WTC11 (cell line): ENCODE measurements at regions not wholly inside any gene's neighbourhood (a gene's known extent, or its start where the extent isn't known, plus 50 kb on each side); places are given as distances from the start of the nearest gene placed in this dataset.

Experiments
- ATAC-seq: fragments of 200-7000 bp; cut with Tn5 transposase; 2 replicates; pipeline ENCODE4 v1.10.0; 2021; ENCODE audit warnings: mild to moderate bottlenecking, moderate library complexity
- CTCF ChIA-PET: fragments of 300-600 bp; sonication (Branson Sonifier 250); formaldehyde crosslinking; loops from one replicate; lab custom pipeline; 2021; ENCODE audit warnings: antibody characterized with exemption; lab: Charles Lee
- POLR2A ChIA-PET: fragments of 350-600 bp; sonication (Branson Sonifier 250); formaldehyde crosslinking; loops from one replicate; lab custom pipeline; 2021; ENCODE audit warnings: antibody characterized with exemption; lab: Charles Lee
- DNase-seq: peaks from one replicate; pipeline ENCODE4 v3.0.0; 2021; ENCODE audit warnings: low spot score
- H3K27ac Mint-ChIP-seq: 2 replicates; pipeline ENCODE4 v1.8.0; 2021; ENCODE audit warnings: mixed read lengths
- H3K27me3 Mint-ChIP-seq: 2 replicates; pipeline ENCODE4 v1.8.0; 2021; ENCODE audit warnings: low read depth, mild to moderate bottlenecking, moderate library complexity, mixed read lengths
- H3K36me3 Mint-ChIP-seq: 2 replicates; pipeline ENCODE4 v1.8.0; 2021; ENCODE audit warnings: mixed read lengths
- H3K4me1 Mint-ChIP-seq: 2 replicates; pipeline ENCODE4 v1.8.0; 2022; ENCODE audit warnings: mixed read lengths
- H3K4me3 Mint-ChIP-seq: 2 replicates; pipeline ENCODE4 v1.8.0; 2021; ENCODE audit warnings: mild to moderate bottlenecking, moderate library complexity, mixed read lengths
- H3K9me3 Mint-ChIP-seq: 2 replicates; pipeline ENCODE4 v1.8.0; 2021; ENCODE audit warnings: mixed read lengths
- AFF4 ChIP-seq: sonication (generic); formaldehyde crosslinking; IDR thresholded peaks from 2 replicates; pipeline ENCODE4 v1.8.1; 2023; ENCODE audit warnings: mild to moderate bottlenecking, missing genetic modification reagents, borderline replicate concordance
- ATF2 ChIP-seq: sonication (generic); formaldehyde crosslinking; IDR thresholded peaks from 2 replicates; pipeline ENCODE4 v1.8.1; 2022; ENCODE audit warnings: low read depth, missing genetic modification reagents, borderline replicate concordance
- GTF2I ChIP-seq: fragments of 250-450 bp; sonication (Bioruptor Pico); conservative IDR thresholded peaks from 2 replicates; pipeline ENCODE4 v1.4.0; 2021; ENCODE audit warnings: mild to moderate bottlenecking
- HMGA2 ChIP-seq: fragments of 250-450 bp; sonication (Bioruptor Pico); IDR thresholded peaks from 2 replicates; pipeline ENCODE4 v1.4.0; 2021; ENCODE audit warnings: mild to moderate bottlenecking, moderate library complexity
- HMGXB4 ChIP-seq: sonication (generic); formaldehyde crosslinking; IDR thresholded peaks from 2 replicates; pipeline ENCODE4 v1.8.1; 2023; ENCODE audit warnings: mild to moderate bottlenecking, moderate library complexity, missing genetic modification reagents
- IRF2 ChIP-seq: sonication (generic); formaldehyde crosslinking; IDR thresholded peaks from 2 replicates; pipeline ENCODE4 v1.8.0; 2022; ENCODE audit warnings: low read depth, missing genetic modification reagents, borderline replicate concordance
- JUN ChIP-seq: sonication (generic); formaldehyde crosslinking; IDR thresholded peaks from 2 replicates; pipeline ENCODE4 v1.8.0; 2023; ENCODE audit warnings: mild to moderate bottlenecking, missing genetic modification reagents
- NFYB ChIP-seq: sonication (generic); formaldehyde crosslinking; conservative IDR thresholded peaks from 2 replicates; pipeline ENCODE4 v1.8.0; 2022; ENCODE audit warnings: low read depth, missing genetic modification reagents
- NR3C1 ChIP-seq: sonication (generic); formaldehyde crosslinking; conservative IDR thresholded peaks from 2 replicates; pipeline ENCODE4 v1.8.1; 2023; ENCODE audit warnings: low read depth, mild to moderate bottlenecking, missing genetic modification reagents
- SMAD3 ChIP-seq: sonication (generic); formaldehyde crosslinking; IDR thresholded peaks from 2 replicates; pipeline ENCODE4 v1.8.0; 2022; ENCODE audit warnings: missing genetic modification reagents, mild to moderate bottlenecking, borderline replicate concordance
- SOX15 ChIP-seq: fragments of 250-450 bp; sonication (Bioruptor Pico); IDR thresholded peaks from 2 replicates; pipeline ENCODE4 v1.9.0; 2021; ENCODE audit warnings: mild to moderate bottlenecking
- TEAD4 ChIP-seq: sonication (generic); formaldehyde crosslinking; IDR thresholded peaks from 2 replicates; pipeline ENCODE4 v1.8.0; 2022; ENCODE audit warnings: mild to moderate bottlenecking, missing genetic modification reagents
- TP53 ChIP-seq: sonication (generic); formaldehyde crosslinking; IDR thresholded peaks from 2 replicates; pipeline ENCODE4 v1.8.1; 2023; ENCODE audit warnings: mild to moderate bottlenecking, missing genetic modification reagents
- ZNF121 ChIP-seq: sonication (generic); formaldehyde crosslinking; IDR thresholded peaks from 2 replicates; pipeline ENCODE4 v1.8.0; 2023; ENCODE audit warnings: missing genetic modification reagents
- ZNF219 ChIP-seq: sonication (generic); formaldehyde crosslinking; IDR thresholded peaks from 2 replicates; pipeline ENCODE4 v1.8.0; 2023; ENCODE audit warnings: missing genetic modification reagents, mild to moderate bottlenecking, borderline replicate concordance
- ZNF423 ChIP-seq: fragments of 250-450 bp; sonication (Bioruptor Pico); IDR thresholded peaks from 2 replicates; pipeline ENCODE4 v2.1.2; 2022; ENCODE audit warnings: mild to moderate bottlenecking, moderate library complexity
- TF ChIP-seq, protein P1 (sequence below): sonication (generic); formaldehyde crosslinking; conservative IDR thresholded peaks from 2 replicates; pipeline ENCODE4 v1.8.1; 2023; ENCODE audit warnings: mild to moderate bottlenecking, low read depth, missing genetic modification reagents, moderate library complexity
- TF ChIP-seq, protein P2 (sequence below): sonication (generic); formaldehyde crosslinking; IDR thresholded peaks from 2 replicates; pipeline ENCODE4 v1.8.1; 2023; ENCODE audit warnings: mild to moderate bottlenecking, missing genetic modification reagents
- TF ChIP-seq, protein P3 (sequence below): sonication (generic); formaldehyde crosslinking; IDR thresholded peaks from 2 replicates; pipeline ENCODE4 v1.8.0; 2023; ENCODE audit warnings: missing genetic modification reagents, mild to moderate bottlenecking, borderline replicate concordance

- TF ChIP-seq, protein P1, sequence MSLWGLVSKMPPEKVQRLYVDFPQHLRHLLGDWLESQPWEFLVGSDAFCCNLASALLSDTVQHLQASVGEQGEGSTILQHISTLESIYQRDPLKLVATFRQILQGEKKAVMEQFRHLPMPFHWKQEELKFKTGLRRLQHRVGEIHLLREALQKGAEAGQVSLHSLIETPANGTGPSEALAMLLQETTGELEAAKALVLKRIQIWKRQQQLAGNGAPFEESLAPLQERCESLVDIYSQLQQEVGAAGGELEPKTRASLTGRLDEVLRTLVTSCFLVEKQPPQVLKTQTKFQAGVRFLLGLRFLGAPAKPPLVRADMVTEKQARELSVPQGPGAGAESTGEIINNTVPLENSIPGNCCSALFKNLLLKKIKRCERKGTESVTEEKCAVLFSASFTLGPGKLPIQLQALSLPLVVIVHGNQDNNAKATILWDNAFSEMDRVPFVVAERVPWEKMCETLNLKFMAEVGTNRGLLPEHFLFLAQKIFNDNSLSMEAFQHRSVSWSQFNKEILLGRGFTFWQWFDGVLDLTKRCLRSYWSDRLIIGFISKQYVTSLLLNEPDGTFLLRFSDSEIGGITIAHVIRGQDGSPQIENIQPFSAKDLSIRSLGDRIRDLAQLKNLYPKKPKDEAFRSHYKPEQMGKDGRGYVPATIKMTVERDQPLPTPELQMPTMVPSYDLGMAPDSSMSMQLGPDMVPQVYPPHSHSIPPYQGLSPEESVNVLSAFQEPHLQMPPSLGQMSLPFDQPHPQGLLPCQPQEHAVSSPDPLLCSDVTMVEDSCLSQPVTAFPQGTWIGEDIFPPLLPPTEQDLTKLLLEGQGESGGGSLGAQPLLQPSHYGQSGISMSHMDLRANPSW = no peak
- TF ChIP-seq TP53 (CRISPR knock-in tag) (no peak), NFYB (CRISPR knock-in tag) (no peak), ZNF423 (CRISPR knock-in tag) (no peak), ATF2 (CRISPR knock-in tag) (no peak), TEAD4 (CRISPR knock-in tag) (no peak)
These were observed 126.4 kb upstream of the FRY start (continued) for GRCh38 chr13:31904941-31905824.

- Mint-ChIP-seq H3K9me3 (peaks cover 2% of the 10 kb centered on the region), H3K36me3 (no peaks in the 10 kb centered on the region), H3K4me1 (peaks cover 22% of the 10 kb centered on the region), H3K27ac (no peak overlapping the region), H3K27me3 (no peaks in the 10 kb centered on the region), H3K4me3 (peak overlapping the region; percentile 41)
- ATAC-seq (peak; percentile 28; the same call in 1 of the 2 replicates), DNase-seq (no peak)
- ChIA-PET POLR2A (interaction anchor here (0.6 kb wide), 1 partner anchor 106 kb away, joined by 3 read pairs; no protein-coding TSS in a partner anchor), CTCF (interaction anchor here (0.6 to 1.1 kb wide), 4 partner anchors 81 to 368 kb away, joined by 3 to 4 read pairs (median 3); no protein-coding TSS in a partner anchor)
- TF ChIP-seq SMAD3 = no peak
- TF ChIP-seq, protein P2, sequence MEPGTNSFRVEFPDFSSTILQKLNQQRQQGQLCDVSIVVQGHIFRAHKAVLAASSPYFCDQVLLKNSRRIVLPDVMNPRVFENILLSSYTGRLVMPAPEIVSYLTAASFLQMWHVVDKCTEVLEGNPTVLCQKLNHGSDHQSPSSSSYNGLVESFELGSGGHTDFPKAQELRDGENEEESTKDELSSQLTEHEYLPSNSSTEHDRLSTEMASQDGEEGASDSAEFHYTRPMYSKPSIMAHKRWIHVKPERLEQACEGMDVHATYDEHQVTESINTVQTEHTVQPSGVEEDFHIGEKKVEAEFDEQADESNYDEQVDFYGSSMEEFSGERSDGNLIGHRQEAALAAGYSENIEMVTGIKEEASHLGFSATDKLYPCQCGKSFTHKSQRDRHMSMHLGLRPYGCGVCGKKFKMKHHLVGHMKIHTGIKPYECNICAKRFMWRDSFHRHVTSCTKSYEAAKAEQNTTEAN (CRISPR knock-in tag) = no peak
- TF ChIP-seq AFF4 (CRISPR knock-in tag) = no peak
- no peak for TF ChIP-seq GTF2I (CRISPR knock-in tag)
- no peak for TF ChIP-seq SOX15 (CRISPR knock-in tag)
- no peak for TF ChIP-seq HMGA2 (CRISPR knock-in tag)
- TF ChIP-seq HMGXB4 (CRISPR knock-in tag) = no peak
- TF ChIP-seq, protein P3, sequence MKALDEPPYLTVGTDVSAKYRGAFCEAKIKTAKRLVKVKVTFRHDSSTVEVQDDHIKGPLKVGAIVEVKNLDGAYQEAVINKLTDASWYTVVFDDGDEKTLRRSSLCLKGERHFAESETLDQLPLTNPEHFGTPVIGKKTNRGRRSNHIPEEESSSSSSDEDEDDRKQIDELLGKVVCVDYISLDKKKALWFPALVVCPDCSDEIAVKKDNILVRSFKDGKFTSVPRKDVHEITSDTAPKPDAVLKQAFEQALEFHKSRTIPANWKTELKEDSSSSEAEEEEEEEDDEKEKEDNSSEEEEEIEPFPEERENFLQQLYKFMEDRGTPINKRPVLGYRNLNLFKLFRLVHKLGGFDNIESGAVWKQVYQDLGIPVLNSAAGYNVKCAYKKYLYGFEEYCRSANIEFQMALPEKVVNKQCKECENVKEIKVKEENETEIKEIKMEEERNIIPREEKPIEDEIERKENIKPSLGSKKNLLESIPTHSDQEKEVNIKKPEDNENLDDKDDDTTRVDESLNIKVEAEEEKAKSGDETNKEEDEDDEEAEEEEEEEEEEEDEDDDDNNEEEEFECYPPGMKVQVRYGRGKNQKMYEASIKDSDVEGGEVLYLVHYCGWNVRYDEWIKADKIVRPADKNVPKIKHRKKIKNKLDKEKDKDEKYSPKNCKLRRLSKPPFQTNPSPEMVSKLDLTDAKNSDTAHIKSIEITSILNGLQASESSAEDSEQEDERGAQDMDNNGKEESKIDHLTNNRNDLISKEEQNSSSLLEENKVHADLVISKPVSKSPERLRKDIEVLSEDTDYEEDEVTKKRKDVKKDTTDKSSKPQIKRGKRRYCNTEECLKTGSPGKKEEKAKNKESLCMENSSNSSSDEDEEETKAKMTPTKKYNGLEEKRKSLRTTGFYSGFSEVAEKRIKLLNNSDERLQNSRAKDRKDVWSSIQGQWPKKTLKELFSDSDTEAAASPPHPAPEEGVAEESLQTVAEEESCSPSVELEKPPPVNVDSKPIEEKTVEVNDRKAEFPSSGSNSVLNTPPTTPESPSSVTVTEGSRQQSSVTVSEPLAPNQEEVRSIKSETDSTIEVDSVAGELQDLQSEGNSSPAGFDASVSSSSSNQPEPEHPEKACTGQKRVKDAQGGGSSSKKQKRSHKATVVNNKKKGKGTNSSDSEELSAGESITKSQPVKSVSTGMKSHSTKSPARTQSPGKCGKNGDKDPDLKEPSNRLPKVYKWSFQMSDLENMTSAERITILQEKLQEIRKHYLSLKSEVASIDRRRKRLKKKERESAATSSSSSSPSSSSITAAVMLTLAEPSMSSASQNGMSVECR (CRISPR knock-in tag) = no peak
- no peak for TF ChIP-seq IRF2 (CRISPR knock-in tag)
- TF ChIP-seq ZNF121 (CRISPR knock-in tag) = no peak
- TF ChIP-seq ZNF219 (CRISPR knock-in tag) = no peak
- TF ChIP-seq NR3C1 (CRISPR knock-in tag) = no peak
- no peak for TF ChIP-seq JUN (CRISPR knock-in tag)
These were observed 125.6 kb upstream of the FRY start for GRCh38 chr13:31905961-31906360.
